HEK293 (cell line): ENCODE measurements at regions not wholly inside any gene's neighbourhood (a gene's known extent, or its start where the extent isn't known, plus 50 kb on each side); places are given as distances from the start of the nearest gene placed in this dataset.

Source experiments
- CTCF ChIA-PET: fragments of 350-600 bp; formaldehyde crosslinking; extraction: SDS; loops from one replicate; lab custom pipeline; 2021; ENCODE audit warnings: antibody characterized with exemption; lab: Yijun Ruan, JAX
- POLR2A ChIA-PET: fragments of 300-600 bp; formaldehyde crosslinking; extraction: SDS; loops from one replicate; lab custom pipeline; 2020; ENCODE audit warnings: antibody characterized with exemption, inconsistent platforms; lab: Yijun Ruan, JAX
- H3K27ac ChIP-seq: fragments of 200-500 bp; sonication (Bioruptor generic); 2 replicates; pipeline ENCODE4 v1.5.1; 2014; ENCODE audit warnings: low read depth, low read length, control low read depth, inconsistent platforms; ENCODE audit errors: extremely low read depth
- H3K36me3 ChIP-seq, 2 experiments: fragments of 200-500 bp in 1 of 2; sonication (Bioruptor generic) in 1 of 2; 1 replicate in 1 of 2; 2 replicates in 1 of 2; pipeline ENCODE4 v1.5.1; 2014 to 2017; ENCODE audit warnings: inconsistent platforms in 2 of 2, low read length in 2 of 2; ENCODE audit not compliant: control insufficient read depth in 2 of 2, insufficient read depth in 1 of 2
- H3K4me1 ChIP-seq: fragments of 200-500 bp; sonication (Bioruptor generic); 2 replicates; pipeline ENCODE4 v1.5.1; 2014; ENCODE audit warnings: mild to moderate bottlenecking, low read length, inconsistent platforms; ENCODE audit not compliant: control insufficient read depth, insufficient read depth
- H3K4me3 ChIP-seq: 2 replicates; pipeline ENCODE4 v1.5.1; 2011; ENCODE audit warnings: low read depth, mild to moderate bottlenecking, control low read depth, low read length, moderate library complexity
- H3K9me3 ChIP-seq: fragments of 200-500 bp; sonication (Bioruptor generic); 2 replicates; pipeline ENCODE4 v1.5.1; 2014; ENCODE audit warnings: low read depth, low read length, inconsistent platforms; ENCODE audit not compliant: control insufficient read depth, insufficient read depth
- ATF2 ChIP-seq: fragments of 450-650 bp; formaldehyde crosslinking; IDR thresholded peaks from 2 replicates; pipeline ENCODE4 v1.5.1; 2016; ENCODE audit warnings: missing biosample characterization, missing genetic modification characterization, low read depth
- EGR2 ChIP-seq: fragments of 450-650 bp; formaldehyde crosslinking; IDR thresholded peaks from 2 replicates; pipeline ENCODE4 v1.5.1; 2016; ENCODE audit warnings: low read depth, missing biosample characterization, missing genetic modification characterization
- INSM2 ChIP-seq: fragments of 450-650 bp; formaldehyde crosslinking; IDR thresholded peaks from 2 replicates; pipeline ENCODE4 v1.5.1; 2016; ENCODE audit warnings: missing biosample characterization, missing genetic modification characterization
- KLF10 ChIP-seq: fragments of 450-650 bp; IDR thresholded peaks from 2 replicates; pipeline ENCODE4 v1.5.1; 2018; ENCODE audit warnings: missing biosample characterization, mild to moderate bottlenecking, missing genetic modification characterization
- KLF16 ChIP-seq: fragments of 450-650 bp; formaldehyde crosslinking; IDR thresholded peaks from 2 replicates; pipeline ENCODE4 v1.5.1; 2017; ENCODE audit warnings: missing biosample characterization, missing genetic modification characterization
- PRDM10 ChIP-seq: fragments of 450-650 bp; formaldehyde crosslinking; IDR thresholded peaks from 2 replicates; pipeline ENCODE4 v1.5.1; 2016; ENCODE audit warnings: missing biosample characterization, missing genetic modification characterization
- PRDM2 ChIP-seq: fragments of 450-650 bp; formaldehyde crosslinking; IDR thresholded peaks from 2 replicates; pipeline ENCODE4 v1.5.1; 2016; ENCODE audit warnings: missing biosample characterization, missing genetic modification characterization, borderline replicate concordance
- PRDM6 ChIP-seq: fragments of 450-650 bp; formaldehyde crosslinking; IDR thresholded peaks from 2 replicates; pipeline ENCODE4 v1.5.1; 2017; ENCODE audit warnings: missing biosample characterization, missing genetic modification characterization
- SP3 ChIP-seq: fragments of 450-650 bp; formaldehyde crosslinking; IDR thresholded peaks from 2 replicates; pipeline ENCODE4 v1.5.1; 2016; ENCODE audit warnings: missing biosample characterization, missing genetic modification characterization
- ZNF148 ChIP-seq: fragments of 450-650 bp; formaldehyde crosslinking; IDR thresholded peaks from 2 replicates; pipeline ENCODE4 v1.5.0; 2017; ENCODE audit warnings: missing biosample characterization, missing genetic modification characterization, borderline replicate concordance
- ZNF248 ChIP-seq: fragments of 450-650 bp; formaldehyde crosslinking; IDR thresholded peaks from 2 replicates; pipeline ENCODE4 v1.5.1; 2017; ENCODE audit warnings: missing biosample characterization, missing genetic modification characterization
- ZNF335 ChIP-seq: fragments of 450-650 bp; formaldehyde crosslinking; conservative IDR thresholded peaks from 2 replicates; pipeline ENCODE4 v1.5.1; 2016; ENCODE audit warnings: missing biosample characterization, missing genetic modification characterization
- ZNF521 ChIP-seq: fragments of 450-650 bp; formaldehyde crosslinking; IDR thresholded peaks from 2 replicates; pipeline ENCODE4 v1.5.1; 2017; ENCODE audit warnings: missing biosample characterization, mild to moderate bottlenecking, missing genetic modification characterization
- ZNF555 ChIP-seq: fragments of 450-650 bp; formaldehyde crosslinking; conservative IDR thresholded peaks from 2 replicates; pipeline ENCODE4 v1.5.1; 2017; ENCODE audit warnings: missing biosample characterization, mild to moderate bottlenecking, missing genetic modification characterization, inconsistent platforms
- ZNF654 ChIP-seq: fragments of 450-650 bp; formaldehyde crosslinking; IDR thresholded peaks from 2 replicates; pipeline ENCODE4 v1.5.1; 2016; ENCODE audit warnings: low read depth, missing biosample characterization, missing genetic modification characterization

- Histone ChIP-seq H3K36me3 (peaks cover 0 to 5% of the 10 kb centered on the region in 2 experiments; a peak in 1 of 3 replicates), H3K27ac (no peak overlapping the region), H3K4me3 (no peak overlapping the region), H3K9me3 (no peaks in the 10 kb centered on the region), H3K4me1 (no peaks in the 10 kb centered on the region)
- ChIA-PET POLR2A (no interaction called here), CTCF (no interaction called here)
- TF ChIP-seq ATF2 (tag by site-specific recombination) (no peak), SP3 (tag by site-specific recombination) (no peak), ZNF148 (tag by site-specific recombination) (no peak), ZNF335 (tag by site-specific recombination) (no peak), ZNF654 (tag by site-specific recombination) (no peak), EGR2 (tag by site-specific recombination) (no peak), ZNF555 (tag by site-specific recombination) (no peak), ZNF248 (tag by site-specific recombination) (no peak), PRDM10 (no peak)
Observed at GRCh38 chr16:85192238-85193114, 80.2 kb upstream of the CIBAR2 start.

GRCh38 chr16:85193115-85193493 is 80.8 kb upstream of the CIBAR2 start:
- H3K4me3 ChIP-seq, result no peak overlapping the region
- H3K27ac ChIP-seq, result no peak overlapping the region
- ChIA-PET CTCF (no interaction called here), POLR2A (no interaction called here)
- H3K4me1 ChIP-seq, result no peaks in the 10 kb centered on the region
- no peaks in the 10 kb centered on the region for H3K9me3 ChIP-seq
- H3K36me3 ChIP-seq, result peaks cover 0 to 5% of the 10 kb centered on the region in 2 experiments; a peak in 1 of 3 replicates
- TF ChIP-seq EGR2 (tag by site-specific recombination), result no peak
- no peak for TF ChIP-seq KLF10 (tag by site-specific recombination)
- no peak for TF ChIP-seq PRDM2
- no peak for TF ChIP-seq ZNF521 (tag by site-specific recombination)
- no peak for TF ChIP-seq KLF16 (tag by site-specific recombination)
- TF ChIP-seq INSM2 (tag by site-specific recombination), result no peak
- no peak for TF ChIP-seq PRDM6 (tag by site-specific recombination)
